Neuronal stem cell (in vitro differentiated cells): ENCODE measurements at regions not wholly inside any gene's neighbourhood (a gene's known extent, or its start where the extent isn't known, plus 50 kb on each side); places are given as distances from the start of the nearest gene placed in this dataset.

Experiments
- DNase-seq: peaks from one replicate; pipeline ENCODE4 v3.0.0-alpha.2; 2013; ENCODE audit warnings: low spot score
- H2AFZ ChIP-seq: one replicate; pipeline ENCODE4 v1.6.1; 2013; ENCODE audit warnings: mild to moderate bottlenecking, low read length, inconsistent platforms
- H2AK5ac ChIP-seq: 2 replicates; pipeline ENCODE4 v1.6.1; 2013; ENCODE audit warnings: low read depth, mild to moderate bottlenecking, inconsistent platforms, low read length, moderate library complexity, mixed read lengths
- H2BK120ac ChIP-seq: 2 replicates; pipeline ENCODE4 v1.6.1; 2013; ENCODE audit warnings: low read depth, mild to moderate bottlenecking, inconsistent platforms, low read length, moderate library complexity, mixed read lengths
- H2BK12ac ChIP-seq: one replicate; pipeline ENCODE4 v1.6.1; 2013; ENCODE audit warnings: low read length, inconsistent platforms
- H2BK15ac ChIP-seq: 2 replicates; pipeline ENCODE4 v1.6.1; 2013; ENCODE audit warnings: mild to moderate bottlenecking, low read length, inconsistent platforms, mixed read lengths
- H2BK5ac ChIP-seq: one replicate; pipeline ENCODE4 v1.6.1; 2013; ENCODE audit warnings: inconsistent platforms, mild to moderate bottlenecking, low read length, moderate library complexity
- H3K14ac ChIP-seq: one replicate; pipeline ENCODE4 v1.6.1; 2013; ENCODE audit warnings: low read length, inconsistent platforms
- H3K18ac ChIP-seq: 2 replicates; pipeline ENCODE4 v1.6.1; 2013; ENCODE audit warnings: low read length, inconsistent platforms
- H3K23ac ChIP-seq: 2 replicates; pipeline ENCODE4 v1.6.1; 2013; ENCODE audit warnings: low read depth, mild to moderate bottlenecking, mixed read lengths, low read length, inconsistent platforms; ENCODE audit not compliant: poor library complexity
- H3K27ac ChIP-seq: replicated peaks from 3 replicates; pipeline ENCODE4 v1.5.1; 2013; ENCODE audit warnings: low read length, inconsistent platforms
- H3K27me3 ChIP-seq, 3 experiments: 2 replicates each; pipeline ENCODE4 v1.6.1; 2013; ENCODE audit warnings: low read length in 3 of 3, mild to moderate bottlenecking in 2 of 3, inconsistent platforms in 1 of 3, low read depth in 1 of 3, mixed read lengths in 1 of 3, moderate library complexity in 1 of 3; ENCODE audit not compliant: control insufficient read depth in 3 of 3, insufficient read depth in 3 of 3
- H3K36me3 ChIP-seq, 2 donors: replicated peaks in 1 of 2; 2 replicates each; pipeline ENCODE4 v1.6.1; 2013; ENCODE audit warnings: low read length in 2 of 2; ENCODE audit not compliant: control insufficient read depth in 2 of 2, insufficient read depth in 2 of 2
- H3K4ac ChIP-seq: 2 replicates; pipeline ENCODE4 v1.6.1; 2013; ENCODE audit warnings: inconsistent platforms, mild to moderate bottlenecking, low read length, moderate library complexity
- H3K4me1 ChIP-seq, 2 donors: 1 replicate in 1 of 2; 2 replicates in 1 of 2; pipeline ENCODE4 v1.6.1; 2013; ENCODE audit warnings: low read length in 2 of 2, low read depth in 1 of 2; ENCODE audit not compliant: control insufficient read depth in 2 of 2, insufficient read depth in 1 of 2
- H3K4me2 ChIP-seq: one replicate; pipeline ENCODE4 v1.6.1; 2013; ENCODE audit warnings: mild to moderate bottlenecking, low read length, inconsistent platforms; ENCODE audit not compliant: insufficient read depth, poor library complexity, severe bottlenecking
- H3K4me3 ChIP-seq, 2 donors: 2 replicates each; pipeline ENCODE4 v1.5.1; 2013; ENCODE audit warnings: low read length in 2 of 2, mild to moderate bottlenecking in 2 of 2, inconsistent platforms in 1 of 2, moderate library complexity in 1 of 2
- H3K79me1 ChIP-seq: one replicate; pipeline ENCODE4 v1.6.1; 2013; ENCODE audit warnings: low read depth, mild to moderate bottlenecking, inconsistent platforms, low read length, moderate library complexity
- H3K9ac ChIP-seq: one replicate; pipeline ENCODE4 v1.6.1; 2013; ENCODE audit warnings: mild to moderate bottlenecking, low read depth, low read length, inconsistent platforms; ENCODE audit not compliant: poor library complexity
- H3K9me3 ChIP-seq, 2 donors: replicated peaks in 1 of 2; 2 replicates each; pipeline versions ENCODE3 to v1.6.1; 2013; ENCODE audit warnings: low read length in 2 of 2, mild to moderate bottlenecking in 2 of 2, inconsistent platforms in 1 of 2, low read depth in 1 of 2, mixed read lengths in 1 of 2, moderate library complexity in 1 of 2; ENCODE audit not compliant: control insufficient read depth in 2 of 2, insufficient read depth in 1 of 2
- H4K8ac ChIP-seq: one replicate; pipeline ENCODE4 v1.6.1; 2013; ENCODE audit warnings: low read depth, mild to moderate bottlenecking, inconsistent platforms, low read length, moderate library complexity
- H4K91ac ChIP-seq: one replicate; pipeline ENCODE4 v1.6.1; 2013; ENCODE audit warnings: low read length, low read depth, mild to moderate bottlenecking, inconsistent platforms; ENCODE audit not compliant: poor library complexity
- WGBS, 2 donors: extraction: QIAGEN DNeasy Blood & Tissue Kit; methylation state at CpG; one replicate each; pipeline ENCODE4 v1.1.7; 2013; ENCODE audit warnings: missing lambda C conversion rate in 2 of 2, mixed read lengths in 1 of 2; ENCODE audit not compliant: insufficient read length in 2 of 2, insufficient replicate concordance in 1 of 2; ENCODE audit errors: extremely low coverage in 2 of 2; 5-methylcytosine and 5-hydroxymethylcytosine counted together

GRCh38 chr9:129250786-129251185 lies 72.7 kb upstream of the IER5L start:
- H3K9me3 ChIP-seq, result peaks cover 0 to 12% of the 10 kb centered on the region in 2 donors

DNA sequence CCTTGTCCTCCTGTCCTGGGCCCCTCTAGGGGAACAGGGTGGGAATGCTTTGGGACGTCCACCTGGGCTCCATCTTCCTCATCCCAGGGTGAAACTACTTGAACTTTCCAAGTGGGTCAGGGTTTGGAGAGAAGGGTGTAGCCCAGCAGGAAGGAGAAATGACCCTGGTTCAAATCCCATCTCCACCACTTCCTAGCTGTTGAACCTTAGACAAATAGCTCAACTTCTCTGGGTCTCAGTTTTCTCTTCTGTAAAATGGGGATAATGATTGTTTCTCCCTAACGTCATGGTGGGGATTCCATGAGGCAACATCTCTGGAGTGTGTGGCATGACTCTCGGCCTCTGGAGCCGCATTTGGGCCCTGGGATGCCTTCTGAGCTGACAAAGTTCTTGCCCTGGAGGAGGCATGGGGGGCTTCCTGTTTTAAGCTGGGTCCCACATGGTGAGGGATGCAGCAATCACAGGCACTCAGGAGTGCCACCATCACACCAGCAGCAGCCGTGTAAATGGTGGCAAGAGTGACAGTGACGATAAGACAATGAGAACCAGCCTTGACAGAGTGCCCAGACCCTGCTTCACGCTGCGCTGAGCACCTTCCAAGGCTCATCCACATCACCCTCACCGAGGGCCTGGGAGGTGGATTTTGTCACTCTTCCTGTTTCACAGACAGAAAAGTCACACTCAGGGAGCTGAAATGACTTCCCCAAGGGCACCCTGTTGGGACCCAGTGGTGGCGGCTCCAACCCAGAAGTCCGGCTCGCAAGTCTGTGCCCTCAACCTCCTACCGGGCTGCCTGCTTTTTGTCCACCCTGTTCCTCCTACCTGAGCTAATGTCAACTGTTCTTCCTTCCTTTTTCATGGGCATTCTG lies 69.5 kb upstream of the IER5L start:
- Histone ChIP-seq H2BK5ac (no peak overlapping the region), H3K36me3 (no peaks in the 10 kb centered on the region), H3K18ac (no peak overlapping the region), H3K4me2 (no peak overlapping the region), H3K27me3 (peaks cover 0 to 4% (median 0%) of the 10 kb centered on the region in 3 experiments), H4K91ac (no peak overlapping the region), H3K4me3 (no peak overlapping the region), H3K4me1 (peaks cover 9% of the 10 kb centered on the region in 2 donors), H3K79me1 (no peaks in the 10 kb centered on the region), H4K8ac (no peak overlapping the region), H2BK15ac (no peak overlapping the region), H3K27ac (no peak overlapping the region), H2BK12ac (no peak overlapping the region), H3K14ac (no peak overlapping the region), H3K9me3 (peaks cover 0 to 12% of the 10 kb centered on the region in 2 donors), H2AK5ac (peak overlapping the region; percentile 57), H3K4ac (no peak overlapping the region), H3K9ac (no peak overlapping the region), H3K23ac (no peak overlapping the region), H2AFZ (no peak overlapping the region), H2BK120ac (no peak overlapping the region)
- WGBS, 2 donors, result no CpG with 5 or more reads among the region's 13 CpGs
- no peak for DNase-seq

More at GRCh38 chr9:129250786-129251185, 72.7 kb upstream of the IER5L start:
- Histone ChIP-seq H3K27me3 (no peaks in the 10 kb centered on the region), H3K27ac (no peak overlapping the region), H2BK12ac (no peak overlapping the region), H3K23ac (no peak overlapping the region), H3K36me3 (no peaks in the 10 kb centered on the region), H3K14ac (no peak overlapping the region), H2BK120ac (no peak overlapping the region), H3K18ac (no peak overlapping the region), H2BK5ac (no peak overlapping the region), H4K91ac (no peak overlapping the region), H3K4me1 (peaks cover 18 to 25% of the 10 kb centered on the region in 2 donors), H3K4ac (no peak overlapping the region), H3K79me1 (no peaks in the 10 kb centered on the region), H2AK5ac (no peak overlapping the region), H3K4me2 (no peak overlapping the region), H3K4me3 (no peak overlapping the region), H2AFZ (no peak overlapping the region), H3K9ac (no peak overlapping the region), H2BK15ac (no peak overlapping the region), H4K8ac (no peak overlapping the region)
- no peak for DNase-seq
- no CpG with 5 or more reads among the region's 2 CpGs for WGBS, 2 donors

DNA sequence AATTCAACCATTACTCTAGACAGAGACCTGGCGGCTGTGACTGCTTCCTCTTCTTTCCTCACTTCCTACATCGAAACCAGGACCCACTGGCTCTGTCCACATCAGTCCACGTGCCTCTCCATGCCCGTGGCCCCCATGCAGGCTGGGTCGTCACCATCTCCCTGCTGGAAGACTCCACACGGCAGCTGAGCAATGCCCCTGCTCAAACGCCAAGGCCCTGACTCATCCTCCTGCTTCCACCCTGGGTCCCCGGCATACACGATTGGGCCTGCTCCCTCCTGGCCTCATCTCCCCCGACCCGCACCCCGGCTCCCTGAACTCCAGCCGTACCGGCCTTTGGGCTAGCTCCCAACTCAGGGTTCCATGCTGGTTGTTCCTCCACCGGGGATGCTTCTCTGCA lies 67.2 kb upstream of the IER5L start:
- Histone ChIP-seq H2BK120ac (no peak overlapping the region), H3K4me3 (no peak overlapping the region), H3K9ac (no peak overlapping the region), H4K91ac (no peak overlapping the region), H3K9me3 (peaks cover 0 to 8% of the 10 kb centered on the region in 2 donors), H3K79me1 (no peaks in the 10 kb centered on the region), H3K4me2 (no peak overlapping the region), H2BK12ac (peak overlapping the region; percentile 1), H2BK15ac (peak overlapping the region; percentile 10), H3K4ac (no peak overlapping the region), H2AK5ac (no peak overlapping the region), H3K27me3 (peaks cover 0 to 4% (median 0%) of the 10 kb centered on the region in 3 experiments), H3K4me1 (peaks cover 9 to 15% of the 10 kb centered on the region in 2 donors), H3K36me3 (no peaks in the 10 kb centered on the region), H3K14ac (no peak overlapping the region), H2BK5ac (no peak overlapping the region), H2AFZ (no peak overlapping the region), H3K23ac (no peak overlapping the region), H4K8ac (no peak overlapping the region), H3K27ac (no peak overlapping the region), H3K18ac (peak overlapping the region; percentile 33)
- WGBS, 2 donors, result no CpG with 5 or more reads among the region's 15 CpGs
- DNase-seq, result no peak

GRCh38 chr9:129242971-129243561 lies 65.0 kb upstream of the IER5L start:
- no CpG with 5 or more reads among the region's 20 CpGs for WGBS, 2 donors
- peak overlapping the region; percentile 74 for H2AFZ ChIP-seq
- no peaks in the 10 kb centered on the region for H3K9me3 ChIP-seq

More at GRCh38 chr9:129242971-129243561, 65.0 kb upstream of the IER5L start:
- H2BK5ac ChIP-seq, result no peak overlapping the region
- peak overlapping the region; percentile 90 for H3K18ac ChIP-seq
- H3K4me3 ChIP-seq, result no peak overlapping the region
- H2BK12ac ChIP-seq, result no peak overlapping the region
- no peak overlapping the region for H3K27ac ChIP-seq
- peak overlapping the region; percentile 13 for H2BK15ac ChIP-seq
- no peak overlapping the region for H3K4me2 ChIP-seq
- peaks cover 9 to 15% of the 10 kb centered on the region in 2 donors for H3K4me1 ChIP-seq
- H3K9ac ChIP-seq, result no peak overlapping the region
- H3K79me1 ChIP-seq, result no peaks in the 10 kb centered on the region
- no peak for DNase-seq
- peak overlapping the region; percentile 66 for H2AK5ac ChIP-seq
- no peaks in the 10 kb centered on the region for H3K36me3 ChIP-seq
- H4K8ac ChIP-seq, result no peak overlapping the region
- H2BK120ac ChIP-seq, result no peak overlapping the region
- H3K27me3 ChIP-seq, result peaks cover 0 to 5% (median 0%) of the 10 kb centered on the region in 3 experiments
- H4K91ac ChIP-seq, result no peak overlapping the region
- no peak overlapping the region for H3K4ac ChIP-seq
- no peak overlapping the region for H3K14ac ChIP-seq
- no peak overlapping the region for H3K23ac ChIP-seq
